Activated CD8-positive, alpha-beta T cell treated with anti-CD3 and anti-CD28 coated beads for 36 hours (primary cell): ENCODE measurements at regions not wholly inside any gene's neighbourhood (a gene's known extent, or its start where the extent isn't known, plus 50 kb on each side); places are given as distances from the start of the nearest gene placed in this dataset.

Source experiments
- ATAC-seq: fragments of 200-7000 bp; cut with Tn5 transposase; one replicate; pipeline ENCODE4 v1.10.0; 2021; ENCODE audit warnings: mild to moderate bottlenecking, moderate library complexity
- CTCF ChIA-PET: fragments of 350-600 bp; sonication (Branson Sonifier 250); formaldehyde crosslinking; loops from one replicate; lab custom pipeline; 2021; ENCODE audit warnings: antibody characterized with exemption; lab: Charles Lee
- POLR2A ChIA-PET: fragments of 350-600 bp; sonication (Branson Sonifier 250); formaldehyde crosslinking; loops from one replicate; lab custom pipeline; 2021; ENCODE audit warnings: antibody characterized with exemption; lab: Charles Lee
- DNase-seq: peaks from one replicate; pipeline ENCODE4 v3.0.0-alpha.2; 2020
- H3K27ac Mint-ChIP-seq: one replicate; pipeline ENCODE4 v1.8.0; 2021; ENCODE audit warnings: mild to moderate bottlenecking, mixed read lengths
- H3K27me3 Mint-ChIP-seq: one replicate; pipeline ENCODE4 v1.8.0; 2021; ENCODE audit warnings: mixed read lengths
- H3K36me3 Mint-ChIP-seq: one replicate; pipeline ENCODE4 v1.8.0; 2021; ENCODE audit warnings: low read depth, mixed read lengths
- H3K4me1 Mint-ChIP-seq: one replicate; pipeline ENCODE4 v1.8.0; 2021; ENCODE audit warnings: low read depth, mixed read lengths
- H3K4me3 Mint-ChIP-seq: one replicate; pipeline ENCODE4 v1.8.0; 2021; ENCODE audit warnings: mild to moderate bottlenecking, moderate library complexity, mixed read lengths
- H3K9me3 Mint-ChIP-seq: one replicate; pipeline ENCODE4 v1.8.0; 2021; ENCODE audit warnings: mixed read lengths
- intact Hi-C: fragments of 100-400 bp; cut with micrococcal nuclease; formaldehyde crosslinking; loops from one replicate; pipeline ENCODE4 v1.10.0; 2022
- TF ChIP-seq, protein P1 (sequence below): fragments of 200-600 bp; IDR thresholded peaks from one replicate; pipeline ENCODE4 v1.8.0; 2022; ENCODE audit warnings: antibody characterized with exemption, mild to moderate bottlenecking

GRCh38 chr2:129062146-129062912 lies 743.7 kb upstream of the HS6ST1 start:
- H3K9me3 Mint-ChIP-seq, result no peaks in the 10 kb centered on the region
- H3K27ac Mint-ChIP-seq, result no peak overlapping the region
- H3K36me3 Mint-ChIP-seq, result no peaks in the 10 kb centered on the region
- ATAC-seq (no peak), DNase-seq (no peak)
- ChIA-PET POLR2A (no interaction called here), CTCF (interaction anchor here (0.9 kb wide), 1 partner anchor 14 kb away, joined by 3 read pairs; no protein-coding TSS in a partner anchor)
- TF ChIP-seq, protein P1, sequence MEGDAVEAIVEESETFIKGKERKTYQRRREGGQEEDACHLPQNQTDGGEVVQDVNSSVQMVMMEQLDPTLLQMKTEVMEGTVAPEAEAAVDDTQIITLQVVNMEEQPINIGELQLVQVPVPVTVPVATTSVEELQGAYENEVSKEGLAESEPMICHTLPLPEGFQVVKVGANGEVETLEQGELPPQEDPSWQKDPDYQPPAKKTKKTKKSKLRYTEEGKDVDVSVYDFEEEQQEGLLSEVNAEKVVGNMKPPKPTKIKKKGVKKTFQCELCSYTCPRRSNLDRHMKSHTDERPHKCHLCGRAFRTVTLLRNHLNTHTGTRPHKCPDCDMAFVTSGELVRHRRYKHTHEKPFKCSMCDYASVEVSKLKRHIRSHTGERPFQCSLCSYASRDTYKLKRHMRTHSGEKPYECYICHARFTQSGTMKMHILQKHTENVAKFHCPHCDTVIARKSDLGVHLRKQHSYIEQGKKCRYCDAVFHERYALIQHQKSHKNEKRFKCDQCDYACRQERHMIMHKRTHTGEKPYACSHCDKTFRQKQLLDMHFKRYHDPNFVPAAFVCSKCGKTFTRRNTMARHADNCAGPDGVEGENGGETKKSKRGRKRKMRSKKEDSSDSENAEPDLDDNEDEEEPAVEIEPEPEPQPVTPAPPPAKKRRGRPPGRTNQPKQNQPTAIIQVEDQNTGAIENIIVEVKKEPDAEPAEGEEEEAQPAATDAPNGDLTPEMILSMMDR, result no peak
- no peak overlapping the region for H3K4me3 Mint-ChIP-seq
- H3K4me1 Mint-ChIP-seq, result no peaks in the 10 kb centered on the region
- intact Hi-C loops, result no loop called here
- no peaks in the 10 kb centered on the region for H3K27me3 Mint-ChIP-seq

- TF ChIP-seq, protein P1, result no peak
- intact Hi-C loops, result no loop called here
- Mint-ChIP-seq H3K36me3 (no peaks in the 10 kb centered on the region), H3K4me3 (no peak overlapping the region), H3K9me3 (no peaks in the 10 kb centered on the region), H3K27me3 (no peaks in the 10 kb centered on the region), H3K27ac (no peak overlapping the region), H3K4me1 (no peaks in the 10 kb centered on the region)
- POLR2A ChIA-PET, result no interaction called here
- DNase-seq, result no peak
- no peak for ATAC-seq
- CTCF ChIA-PET, result no interaction called here
These were observed 748.4 kb upstream of the HS6ST1 start for GRCh38 chr2:129067070-129067469.

DNA sequence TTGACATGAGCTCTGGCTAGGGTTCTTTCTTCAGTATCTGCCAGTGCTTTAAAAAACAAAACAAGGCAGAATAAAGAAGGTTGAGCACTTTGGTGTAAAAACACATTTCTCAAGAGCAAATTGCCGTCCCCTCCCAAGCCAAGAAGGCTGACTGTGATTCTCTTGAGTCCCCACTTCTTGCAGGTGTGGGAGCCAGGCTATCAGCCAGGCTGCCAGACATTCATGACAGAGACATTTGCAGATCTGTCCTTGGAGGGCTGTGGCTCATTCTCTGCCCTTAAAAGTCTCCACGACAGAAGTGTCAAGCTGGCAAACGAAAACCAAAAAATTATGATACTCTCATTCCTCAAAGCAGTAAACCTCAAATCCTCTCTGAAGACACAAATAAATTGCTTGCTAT lies 749.3 kb upstream of the HS6ST1 start:
- Mint-ChIP-seq H3K4me3 (no peak overlapping the region), H3K36me3 (no peaks in the 10 kb centered on the region), H3K9me3 (no peaks in the 10 kb centered on the region), H3K27me3 (no peaks in the 10 kb centered on the region), H3K27ac (no peak overlapping the region), H3K4me1 (no peaks in the 10 kb centered on the region)
- ATAC-seq, result no peak
- POLR2A ChIA-PET, result no interaction called here
- intact Hi-C loops, result no loop called here
- TF ChIP-seq, protein P1, result no peak
- CTCF ChIA-PET, result no interaction called here
- no peak for DNase-seq

GRCh38 chr2:129068543-129068942 lies 749.9 kb upstream of the HS6ST1 start:
- no peaks in the 10 kb centered on the region for H3K36me3 Mint-ChIP-seq
- POLR2A ChIA-PET, result no interaction called here
- TF ChIP-seq, protein P1, result no peak
- intact Hi-C loops, result no loop called here
- DNase-seq, result no peak
- H3K4me1 Mint-ChIP-seq, result no peaks in the 10 kb centered on the region
- CTCF ChIA-PET, result no interaction called here
- H3K4me3 Mint-ChIP-seq, result no peak overlapping the region
- no peak overlapping the region for H3K27ac Mint-ChIP-seq
- H3K9me3 Mint-ChIP-seq, result no peaks in the 10 kb centered on the region
- no peak for ATAC-seq
- H3K27me3 Mint-ChIP-seq, result no peaks in the 10 kb centered on the region

- intact Hi-C loops, result no loop called here
- Mint-ChIP-seq H3K36me3 (no peaks in the 10 kb centered on the region), H3K4me1 (no peaks in the 10 kb centered on the region), H3K4me3 (no peak overlapping the region), H3K27me3 (no peaks in the 10 kb centered on the region), H3K27ac (no peak overlapping the region), H3K9me3 (no peaks in the 10 kb centered on the region)
- POLR2A ChIA-PET, result no interaction called here
- ATAC-seq (no peak), DNase-seq (no peak)
- CTCF ChIA-PET, result no interaction called here
- TF ChIP-seq, protein P1, result no peak
These were observed 751.4 kb upstream of the HS6ST1 start for GRCh38 chr2:129069875-129070594.
